Transverse colon (tissue), 4 donors: ENCODE measurements at regions not wholly inside any gene's neighbourhood (a gene's known extent, or its start where the extent isn't known, plus 50 kb on each side); places are given as distances from the start of the nearest gene placed in this dataset.

Experiments used
- CTCF ChIP-seq, 5 experiments: fragments of 200-600 bp in 3 of 5; fragments of 450-650 bp in 2 of 5; sonication (generic) in 3 of 5; IDR thresholded peaks; 1 replicate in 2 of 5; 2 replicates in 3 of 5; pipeline ENCODE4 v1.5.1; 2016 to 2017; ENCODE audit warnings: antibody characterized with exemption in 5 of 5, inconsistent platforms in 3 of 5, mild to moderate bottlenecking in 2 of 5, moderate library complexity in 1 of 5
- EP300 ChIP-seq: sonication (generic); formaldehyde crosslinking; IDR thresholded peaks from one replicate; pipeline ENCODE4 v1.6.1; 2017; ENCODE audit warnings: antibody characterized with exemption, low read depth
- POLR2A ChIP-seq: fragments of 450-650 bp; IDR thresholded peaks from one replicate; pipeline ENCODE4 v1.6.1; 2016; ENCODE audit warnings: antibody characterized with exemption, mild to moderate bottlenecking, moderate library complexity
- POLR2AphosphoS5 ChIP-seq, 3 donors: sonication (generic); formaldehyde crosslinking; IDR thresholded peaks; one replicate each; pipeline ENCODE4 v1.6.1; 2016; ENCODE audit warnings: antibody characterized with exemption in 3 of 3

DNA sequence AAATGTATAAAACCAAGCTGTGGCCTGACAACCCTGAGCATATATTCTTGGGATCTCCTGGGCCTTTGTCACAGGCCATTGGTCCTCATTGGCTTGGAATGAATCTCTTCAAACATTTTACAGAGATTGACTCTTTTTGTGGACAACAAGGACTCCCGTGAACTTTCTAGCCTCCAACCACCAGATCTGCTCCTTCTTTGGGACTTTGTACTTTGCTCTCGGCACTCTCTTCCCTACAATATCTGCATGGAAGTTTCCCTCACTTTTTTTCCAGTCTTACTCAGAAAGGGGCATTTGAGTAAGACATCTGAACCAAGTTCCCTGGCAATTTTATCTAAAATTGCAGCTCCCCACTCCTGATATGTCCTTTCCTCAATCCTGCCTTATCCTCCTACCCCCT, 158.8 kb downstream of the PHLDA1 start:
- TF ChIP-seq EP300 (no peak), POLR2AphosphoS5 (IDR thresholded peaks at IDR 0.05) (no peak), CTCF (IDR thresholded peaks at IDR 0.05) (no peak), POLR2A (no peak)
